Choroid plexus epithelial cell (primary cell): ENCODE measurements at regions not wholly inside any gene's neighbourhood (a gene's known extent, or its start where the extent isn't known, plus 50 kb on each side); places are given as distances from the start of the nearest gene placed in this dataset.

Experiments used
- DNase-seq: peaks from one replicate; pipeline ENCODE4 v3.0.0-alpha.2; 2010; ENCODE audit warnings: low read depth
- H3K4me3 ChIP-seq: 2 replicates; pipeline ENCODE4 v1.5.1; 2011; ENCODE audit warnings: low read depth, mild to moderate bottlenecking, control low read depth, low read length, moderate library complexity
- CTCF ChIP-seq: conservative IDR thresholded peaks from 2 replicates; pipeline ENCODE4 v1.5.1; 2011; ENCODE audit warnings: low read depth, mild to moderate bottlenecking, control low read depth, inconsistent platforms, low read length, moderate library complexity

GRCh38 chr2:64832936-64833335 is 156.3 kb upstream of the SLC1A4 start:
- no peak for TF ChIP-seq CTCF
- no peak for DNase-seq
- H3K4me3 ChIP-seq, result no peak overlapping the region

- H3K4me3 ChIP-seq, result no peak overlapping the region
- no peak for DNase-seq
- TF ChIP-seq CTCF, result no peak
Observed at GRCh38 chr2:64836566-64836965, 152.6 kb upstream of the SLC1A4 start.

GRCh38 chr2:64837116-64837731 is 152.0 kb upstream of the SLC1A4 start:
- no peak for TF ChIP-seq CTCF
- DNase-seq, result no peak
- H3K4me3 ChIP-seq, result no peak overlapping the region

GRCh38 chr2:64837925-64838641 is 151.1 kb upstream of the SLC1A4 start:
- TF ChIP-seq CTCF, result no peak
- no peak overlapping the region for H3K4me3 ChIP-seq
- DNase-seq, result no peak

- no peak overlapping the region for H3K4me3 ChIP-seq
- DNase-seq, result peak; percentile 32
- no peak for TF ChIP-seq CTCF
Observed at GRCh38 chr2:64838817-64839216, 150.4 kb upstream of the SLC1A4 start.

GRCh38 chr2:64839844-64840243 is 149.4 kb upstream of the SLC1A4 start:
- H3K4me3 ChIP-seq, result no peak overlapping the region
- no peak for TF ChIP-seq CTCF
- no peak for DNase-seq

- no peak overlapping the region for H3K4me3 ChIP-seq
- no peak for DNase-seq
- TF ChIP-seq CTCF, result no peak
Observed at GRCh38 chr2:64840426-64840881, 148.7 kb upstream of the SLC1A4 start.
